Lung (tissue), 11 donors: ENCODE measurements at regions not wholly inside any gene's neighbourhood (a gene's known extent, or its start where the extent isn't known, plus 50 kb on each side); places are given as distances from the start of the nearest gene placed in this dataset.

Source experiments
- ATAC-seq: fragments of 200-7000 bp; cut with Tn5 transposase; one replicate; pipeline ENCODE4 v1.9.1; 2020; ENCODE audit warnings: moderate number of reproducible peaks; ENCODE audit not compliant: insufficient read depth, low FRiP score
- DNase-seq, 3 donors: peaks; one replicate each; pipeline ENCODE4 v3.0.0-alpha.2; 2013 to 2017
- H3K27ac ChIP-seq, 2 donors: one replicate each; pipeline ENCODE4 v1.5.1; 2013; ENCODE audit warnings: mild to moderate bottlenecking in 2 of 2, moderate library complexity in 2 of 2, control low read depth in 1 of 2, inconsistent platforms in 1 of 2, low read depth in 1 of 2, low read length in 1 of 2
- H3K27me3 ChIP-seq, 3 donors: one replicate each; pipeline ENCODE4 v1.5.1; 2013; ENCODE audit warnings: low read length in 2 of 3; ENCODE audit not compliant: control insufficient read depth in 3 of 3, insufficient read depth in 3 of 3
- H3K36me3 ChIP-seq, 4 donors: one replicate each; pipeline ENCODE4 v1.5.1; 2013; ENCODE audit warnings: low read length in 4 of 4, mild to moderate bottlenecking in 1 of 4, moderate library complexity in 1 of 4; ENCODE audit not compliant: control insufficient read depth in 4 of 4, insufficient read depth in 4 of 4
- H3K4me1 ChIP-seq, 5 donors: one replicate each; pipeline ENCODE4 v1.5.1; 2013; ENCODE audit warnings: low read length in 5 of 5, mild to moderate bottlenecking in 2 of 5, moderate library complexity in 1 of 5; ENCODE audit not compliant: control insufficient read depth in 5 of 5, insufficient read depth in 5 of 5
- H3K4me3 ChIP-seq: one replicate; pipeline ENCODE4 v1.5.1; 2013; ENCODE audit warnings: mild to moderate bottlenecking, control low read depth, moderate library complexity
- H3K9ac ChIP-seq, 2 donors: one replicate each; pipeline ENCODE4 v1.5.1; 2013; ENCODE audit warnings: low read length in 2 of 2, control low read depth in 1 of 2; ENCODE audit not compliant: insufficient read depth in 1 of 2
- H3K9me3 ChIP-seq, 4 donors: one replicate each; pipeline ENCODE4 v1.5.1; 2013; ENCODE audit warnings: low read length in 3 of 4, mild to moderate bottlenecking in 1 of 4, moderate library complexity in 1 of 4; ENCODE audit not compliant: control insufficient read depth in 4 of 4, insufficient read depth in 3 of 4
- CTCF ChIP-seq: IDR thresholded peaks from 2 replicates; pipeline ENCODE4 v1.5.1; 2012; ENCODE audit warnings: mild to moderate bottlenecking; ENCODE audit errors: control extremely low read depth, extremely low read depth
- WGBS, 2 donors: extraction: QIAGEN DNeasy Blood & Tissue Kit; methylation state at CpG; one replicate each; pipeline ENCODE4 v1.1.7; 2013; 5-methylcytosine and 5-hydroxymethylcytosine counted together
- donor health status: control.
- donor health status: control.
- donor health status: Bipolar disorder and iron deficiency.
- donor health status: healthy.
- donor health status: DM: yes; HTN: yes; CAD: no.

DNA sequence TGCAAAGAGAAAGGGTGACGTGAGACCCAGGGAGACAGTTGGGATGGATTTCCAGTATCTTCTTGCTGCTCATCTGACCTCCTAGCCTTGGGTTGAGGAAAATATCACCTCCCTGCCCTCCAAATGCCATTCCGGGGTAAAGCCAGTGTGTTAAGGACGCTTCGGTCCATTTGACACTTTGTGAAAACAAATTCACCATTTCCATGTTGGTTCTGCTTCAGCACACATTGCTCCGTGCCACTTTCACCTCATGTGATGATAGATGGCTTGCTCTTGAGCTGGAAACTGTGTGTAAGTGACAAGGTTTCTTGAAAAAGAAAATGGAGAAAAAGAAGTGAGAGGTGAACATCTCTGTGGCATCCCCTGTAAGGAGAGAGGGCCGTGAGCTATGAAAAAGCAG lies 256.1 kb upstream of the PGRMC2 start:
- no peak overlapping the region for H3K9ac ChIP-seq
- no peak overlapping the region for H3K27ac ChIP-seq
- no peak for TF ChIP-seq CTCF
- H3K4me1 ChIP-seq: no peaks in the 10 kb centered on the region
- ATAC-seq (no peak), DNase-seq (no peak)
- no peaks in the 10 kb centered on the region for H3K9me3 ChIP-seq
- H3K4me3 ChIP-seq: no peak overlapping the region
- 77 to 87% methylated on average over 6 of the region's 6 CpGs for WGBS, 2 donors
- no peaks in the 10 kb centered on the region for H3K27me3 ChIP-seq
- H3K36me3 ChIP-seq: no peaks in the 10 kb centered on the region

- Histone ChIP-seq H3K4me3 (no peak overlapping the region), H3K9ac (no peak overlapping the region), H3K9me3 (no peaks in the 10 kb centered on the region), H3K27ac (no peak overlapping the region), H3K4me1 (no peaks in the 10 kb centered on the region), H3K36me3 (no peaks in the 10 kb centered on the region), H3K27me3 (no peaks in the 10 kb centered on the region)
- 92 to 95% methylated on average over 3 of the region's 3 CpGs for WGBS, 2 donors
- ATAC-seq: no peak
- no peak for TF ChIP-seq CTCF
- no peak for DNase-seq
Measured at GRCh38 chr4:128542047-128542446, 254.4 kb upstream of the PGRMC2 start.

- no peak overlapping the region for H3K27ac ChIP-seq
- no peak overlapping the region for H3K9ac ChIP-seq
- no peaks in the 10 kb centered on the region for H3K9me3 ChIP-seq
- H3K36me3 ChIP-seq: no peaks in the 10 kb centered on the region
- 71 to 73% methylated on average over 3 of the region's 3 CpGs for WGBS, 2 donors
- H3K4me1 ChIP-seq: peaks cover 0 to 5% (median 0%) of the 10 kb centered on the region in 5 donors
- TF ChIP-seq CTCF: no peak
- DNase-seq (no peak), ATAC-seq (no peak)
- no peak overlapping the region for H3K4me3 ChIP-seq
- no peaks in the 10 kb centered on the region for H3K27me3 ChIP-seq
Measured at GRCh38 chr4:128540122-128540521, 252.5 kb upstream of the PGRMC2 start.

GRCh38 chr4:128538111-128538882 lies 250.7 kb upstream of the PGRMC2 start:
- H3K27ac ChIP-seq: no peak overlapping the region
- H3K4me1 ChIP-seq: peaks cover 0 to 5% (median 0%) of the 10 kb centered on the region in 5 donors
- no peak overlapping the region for H3K4me3 ChIP-seq
- 90 to 93% methylated on average over 13 of the region's 13 CpGs for WGBS, 2 donors
- H3K36me3 ChIP-seq: no peaks in the 10 kb centered on the region
- no peaks in the 10 kb centered on the region for H3K27me3 ChIP-seq
- H3K9ac ChIP-seq: no peak overlapping the region
- H3K9me3 ChIP-seq: no peaks in the 10 kb centered on the region
- ATAC-seq (no peak), DNase-seq (no peak)
- TF ChIP-seq CTCF: no peak
